Right kidney (tissue), 1 donor: ENCODE measurements at regions not wholly inside any gene's neighbourhood (a gene's known extent, or its start where the extent isn't known, plus 50 kb on each side); places are given as distances from the start of the nearest gene placed in this dataset.
A peak's percentile ranks its signal among the peaks of the same experiment; 100 is the strongest.

Experiments
- DNase-seq: peaks from one replicate; pipeline ENCODE4 v3.0.0-alpha.2; 2016

DNA sequence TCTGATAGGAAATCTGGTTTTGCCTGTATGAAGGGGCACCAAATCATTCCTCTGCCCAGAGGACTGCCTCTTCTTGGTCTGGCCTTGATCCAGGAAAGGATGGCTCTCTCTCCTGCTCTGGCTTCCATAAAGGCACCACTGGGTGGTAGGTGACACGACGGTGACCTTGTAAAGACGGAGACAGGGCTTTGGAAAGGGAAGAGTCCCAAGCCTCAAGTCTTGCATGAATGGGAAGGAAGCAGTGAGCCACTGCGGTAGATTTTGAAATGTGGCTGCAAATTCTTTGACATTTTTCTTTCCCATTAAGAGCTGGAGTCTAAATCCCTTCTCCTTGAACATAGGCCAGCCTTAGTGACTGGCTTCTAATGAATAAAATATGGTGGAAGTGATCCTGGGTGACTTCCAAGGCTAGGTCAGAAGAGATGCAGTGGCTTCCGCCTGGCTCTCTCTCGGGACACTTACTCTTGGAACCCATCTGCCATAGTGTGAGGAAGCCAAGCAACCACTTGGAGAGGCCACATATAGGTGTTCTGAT, 347.4 kb downstream of the BCOR start:
- no peak for DNase-seq

- DNase-seq, result no peak
These were observed 346.9 kb downstream of the BCOR start for GRCh38 chrX:39750848-39751247.

GRCh38 chrX:39752815-39753214, 344.9 kb downstream of the BCOR start:
- DNase-seq, result no peak

DNA sequence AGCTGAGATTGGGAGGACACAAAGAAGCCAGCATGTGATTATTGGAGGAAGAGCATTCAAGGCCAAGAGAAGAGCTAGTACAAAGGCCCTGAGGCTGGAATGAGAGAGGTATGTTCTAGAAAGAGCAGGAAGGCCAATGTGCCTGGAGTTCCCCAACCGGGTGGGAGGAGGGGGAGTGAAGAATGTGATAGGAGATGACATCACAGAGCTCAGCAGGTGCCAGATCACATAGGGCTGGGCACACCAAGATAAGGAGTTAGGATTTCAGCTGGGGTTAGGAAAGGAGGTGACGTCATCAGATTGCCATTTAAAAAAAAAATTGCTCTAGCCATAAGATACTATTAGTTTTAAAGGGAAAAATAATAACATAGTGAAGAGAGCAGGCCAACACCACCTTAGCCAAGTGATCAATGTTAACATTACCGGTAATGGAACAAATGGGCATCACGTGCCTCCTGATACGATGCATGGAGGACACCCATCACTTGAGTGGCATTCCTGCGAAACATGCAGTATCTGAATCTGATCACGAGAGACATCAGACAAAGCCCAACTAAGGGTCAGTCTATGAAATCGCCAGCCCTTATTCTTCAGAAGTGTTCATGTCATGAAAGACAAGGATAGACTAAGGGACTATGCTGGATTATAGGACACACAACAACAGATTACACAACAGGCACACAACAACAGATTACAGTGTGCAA, 344.3 kb downstream of the BCOR start:
- DNase-seq, result no peak

DNA sequence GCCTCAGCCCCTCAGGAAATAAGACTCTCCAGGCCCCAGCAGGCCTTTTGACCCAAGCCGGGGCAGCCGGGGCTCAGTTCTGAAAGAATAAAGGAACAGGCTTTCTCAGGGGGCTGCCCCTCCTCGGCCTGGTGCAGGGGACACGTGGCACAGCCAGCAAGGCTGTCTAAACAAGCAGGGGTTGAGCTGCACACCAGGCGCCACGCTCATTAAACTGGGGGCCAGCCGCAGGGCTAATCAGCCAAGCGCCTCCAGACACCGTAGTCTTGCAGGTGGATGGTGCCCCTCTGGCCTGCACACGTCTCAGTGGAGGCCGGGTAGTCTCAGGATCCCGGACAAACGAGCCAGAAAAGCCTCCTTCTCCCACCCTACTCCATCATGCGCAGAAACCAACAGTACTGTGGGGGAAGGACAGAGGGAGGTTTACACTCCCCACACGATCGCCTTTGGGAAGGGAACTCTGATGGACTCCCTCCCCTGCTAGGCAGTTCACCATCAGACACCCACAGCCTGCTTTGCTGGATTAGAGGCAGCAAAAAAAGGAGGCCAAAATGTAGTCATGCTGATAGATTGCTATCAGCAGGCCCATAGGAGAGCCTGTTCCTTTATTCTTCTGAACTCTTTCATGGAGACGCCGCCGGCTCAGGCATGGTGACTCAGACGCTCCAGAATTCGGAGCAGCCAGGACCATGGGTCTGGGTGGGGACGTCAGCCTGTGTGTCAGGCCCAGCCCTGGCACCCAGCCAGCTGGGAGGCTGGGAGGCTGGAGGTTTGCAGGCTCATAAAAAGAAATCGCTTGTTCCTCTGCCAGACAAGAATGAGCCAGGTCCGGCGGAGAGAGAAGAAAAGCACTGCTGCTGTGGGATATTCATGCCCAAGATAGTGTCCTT, 342.4 kb downstream of the BCOR start:
- DNase-seq, result peak; percentile 65

- DNase-seq, result no peak
These were observed 341.5 kb downstream of the BCOR start for GRCh38 chrX:39756086-39756883.

DNA sequence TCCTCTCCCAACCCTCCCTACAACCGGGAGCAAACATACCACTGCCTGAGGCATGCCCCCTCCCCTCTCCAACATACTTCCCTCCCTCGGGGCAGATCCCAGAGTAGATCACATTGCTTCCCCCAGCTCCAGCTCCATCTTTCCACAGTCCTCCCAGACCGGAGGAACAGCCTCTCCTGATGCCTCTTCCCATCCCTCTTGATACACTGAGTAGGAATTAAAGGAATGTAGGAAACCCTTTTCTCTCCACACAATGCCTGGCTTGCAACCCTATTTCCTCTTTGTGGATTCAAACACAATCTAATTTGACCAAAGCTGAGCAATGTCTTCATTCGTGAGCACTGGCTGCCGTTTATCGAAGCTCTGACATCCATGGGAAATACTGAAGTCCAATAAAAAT, 339.8 kb downstream of the BCOR start:
- no peak for DNase-seq

DNA sequence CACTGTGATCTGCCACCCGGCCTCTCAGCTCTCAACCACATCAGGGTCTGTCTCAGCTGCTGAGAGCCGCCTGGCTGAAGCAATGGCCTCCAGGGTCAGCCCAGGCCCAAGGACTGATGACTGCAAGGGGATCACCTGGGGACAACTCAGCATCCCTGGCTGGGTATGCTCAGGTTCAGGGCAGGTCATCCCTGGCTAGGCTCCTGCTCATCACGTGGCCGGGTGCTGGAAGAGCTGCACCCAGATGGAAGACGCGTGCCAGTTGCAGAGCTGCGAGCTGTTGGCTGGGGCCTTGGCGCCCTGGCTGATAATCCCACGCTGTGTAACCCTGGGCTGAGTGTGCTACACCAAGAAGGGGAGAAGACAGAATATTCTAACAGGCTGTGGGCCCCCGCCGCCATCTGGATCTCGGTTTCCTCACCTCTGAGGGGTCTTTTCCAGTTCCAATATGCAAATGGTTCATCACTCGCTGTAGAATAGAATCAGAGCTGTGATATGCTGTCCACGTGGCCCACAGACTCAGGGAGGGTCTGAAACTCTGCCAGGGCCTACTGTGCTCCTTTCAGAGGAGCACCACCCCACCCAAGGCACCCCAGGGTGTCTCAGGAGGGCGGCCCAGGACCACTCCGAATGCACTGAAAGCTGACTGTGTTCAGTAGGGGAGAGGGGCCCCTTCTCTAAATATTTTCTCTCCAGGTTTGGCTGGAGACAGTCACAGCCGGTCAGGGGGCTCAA, 338.8 kb downstream of the BCOR start:
- no peak for DNase-seq

- peak; percentile 70 for DNase-seq
These were observed 338.1 kb downstream of the BCOR start for GRCh38 chrX:39759526-39760224.

DNA sequence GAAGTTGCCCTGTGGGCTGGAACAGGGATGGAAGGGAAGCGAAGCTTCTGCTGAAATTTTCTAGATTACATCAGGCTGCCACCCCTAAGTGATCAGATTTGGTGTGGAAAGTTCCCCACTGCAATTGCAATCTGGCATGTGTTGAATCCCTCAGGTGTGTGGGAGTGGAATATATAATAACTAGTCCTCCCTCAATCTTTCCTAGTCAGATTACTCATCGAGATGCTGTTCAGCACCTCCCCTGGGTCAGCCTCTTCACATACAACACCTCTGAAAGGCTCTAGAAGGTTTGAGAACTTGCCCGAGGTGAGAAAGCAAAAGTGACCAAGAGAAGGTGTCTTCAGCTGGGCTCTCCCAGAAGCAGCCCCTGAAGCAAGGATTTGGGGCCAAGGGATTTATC, 336.8 kb downstream of the BCOR start:
- DNase-seq, result no peak

- DNase-seq, result no peak
These were observed 335.4 kb downstream of the BCOR start for GRCh38 chrX:39762266-39762841.

DNA sequence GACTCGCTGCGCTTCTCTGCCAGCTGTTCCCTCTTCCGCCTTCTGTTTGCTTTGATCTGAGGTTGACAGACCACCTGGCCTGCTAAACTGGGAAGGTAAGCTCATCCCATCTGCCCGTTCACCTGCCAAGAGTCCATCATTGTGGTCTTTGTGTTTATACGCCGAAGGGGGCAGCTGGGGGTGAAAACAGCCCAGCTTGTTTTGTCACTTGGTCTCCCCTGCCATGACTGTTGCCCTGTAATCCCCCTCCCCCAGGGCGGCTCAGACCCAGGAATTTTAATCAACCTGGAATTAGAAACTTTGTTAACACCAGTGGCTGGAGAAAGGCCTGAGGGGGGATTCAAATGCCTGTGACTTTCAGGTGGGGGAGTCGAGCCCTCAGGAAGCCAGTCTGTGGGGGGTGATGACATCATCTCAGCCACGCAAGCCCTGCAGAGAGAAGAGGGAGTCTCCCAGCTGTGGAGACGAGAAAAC, 333.3 kb downstream of the BCOR start:
- no peak for DNase-seq

DNA sequence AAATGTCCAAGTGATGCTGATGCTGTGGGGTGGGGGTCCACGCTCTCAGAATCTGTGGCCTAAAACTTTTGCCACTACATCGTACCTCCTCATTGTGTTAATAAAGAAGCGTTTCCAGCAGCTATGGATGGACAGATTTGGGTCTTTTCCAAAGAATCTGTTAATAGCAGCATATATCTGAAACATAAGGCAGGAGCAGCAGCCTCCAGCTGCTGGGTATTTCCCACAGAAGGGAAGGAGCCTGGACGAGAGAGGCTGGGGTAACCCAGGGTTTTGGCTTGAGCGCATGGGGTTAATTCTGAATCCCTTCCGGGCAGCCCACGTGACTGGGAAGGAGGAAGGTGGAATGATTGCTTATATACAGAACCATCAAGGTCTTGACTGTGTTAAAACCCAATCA, 332.4 kb downstream of the BCOR start:
- DNase-seq, result no peak

- DNase-seq, result no peak
These were observed 331.6 kb downstream of the BCOR start for GRCh38 chrX:39766085-39766726.

DNA sequence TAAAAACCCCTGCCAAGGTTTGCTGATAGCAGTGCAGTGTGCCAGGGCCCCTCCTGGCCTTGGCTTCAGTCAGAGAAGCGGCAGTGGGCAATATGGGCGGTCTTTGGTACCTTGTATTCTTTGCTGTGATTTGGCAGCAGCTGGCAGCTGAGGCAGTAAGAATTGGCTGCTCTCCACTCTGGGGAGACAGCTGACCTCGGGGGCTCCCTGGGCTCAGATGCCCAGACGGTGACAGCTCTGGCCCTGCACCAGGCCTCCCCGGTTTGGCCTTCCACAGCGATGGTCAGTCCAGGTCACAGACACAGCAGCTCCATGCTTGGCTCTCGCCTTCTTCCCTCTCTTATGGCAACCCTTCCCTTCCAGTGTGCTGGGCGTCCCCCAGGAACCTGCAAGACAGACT, 330.9 kb downstream of the BCOR start:
- DNase-seq, result no peak

- no peak for DNase-seq
These were observed 330.3 kb downstream of the BCOR start for GRCh38 chrX:39767446-39767845.

DNA sequence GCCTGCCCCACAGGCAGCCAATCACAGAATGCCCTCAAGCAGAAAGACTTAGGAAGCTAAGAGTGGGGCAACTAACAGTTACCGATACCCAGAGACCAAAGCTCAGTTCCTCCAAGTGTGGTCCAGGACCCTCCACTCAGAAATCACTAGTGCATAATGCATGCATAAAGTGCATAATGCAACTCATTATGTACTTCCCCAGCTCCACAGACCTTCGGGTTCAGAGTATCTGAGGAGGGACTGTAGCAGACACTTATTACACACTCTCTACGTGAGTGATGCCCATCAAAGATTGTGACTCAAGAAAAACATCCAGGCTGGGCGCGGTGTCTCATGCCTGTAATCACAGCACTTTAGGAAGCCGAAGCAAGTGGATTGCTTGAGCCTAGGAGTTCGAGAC, 328.0 kb downstream of the BCOR start:
- no peak for DNase-seq

DNA sequence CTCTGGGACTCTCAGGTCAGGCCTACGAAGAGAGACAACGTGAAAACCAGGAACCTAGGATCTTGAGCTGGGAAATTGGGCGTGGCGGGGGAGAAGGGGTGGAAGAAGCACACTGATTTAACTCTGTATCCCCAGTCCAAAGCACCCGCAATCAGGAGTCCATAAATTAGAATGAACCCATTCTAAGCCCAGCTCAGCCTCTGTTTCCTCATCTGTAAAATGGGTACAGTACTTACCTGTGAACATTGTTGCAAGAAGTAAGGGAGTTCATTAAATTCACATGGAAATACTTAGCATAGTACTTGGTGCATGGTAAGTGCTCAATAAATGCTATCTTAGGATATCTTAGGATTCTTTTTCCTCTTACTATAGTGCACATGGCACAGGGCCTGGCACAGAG, 326.7 kb downstream of the BCOR start:
- no peak for DNase-seq

GRCh38 chrX:39772057-39772832, 325.5 kb downstream of the BCOR start:
- peak; percentile 29 for DNase-seq
